B cell (primary cell): ENCODE measurements at regions not wholly inside any gene's neighbourhood (a gene's known extent, or its start where the extent isn't known, plus 50 kb on each side); places are given as distances from the start of the nearest gene placed in this dataset.

Source experiments
- ATAC-seq: fragments of 200-7000 bp; cut with Tn5 transposase; one replicate; pipeline ENCODE4 v1.10.0; 2021; ENCODE audit warnings: low read depth, mild to moderate bottlenecking, moderate number of reproducible peaks, moderate library complexity
- CTCF ChIA-PET: fragments of 350-600 bp; sonication (Branson Sonifier 250); formaldehyde crosslinking; loops from one replicate; lab custom pipeline; 2021; ENCODE audit warnings: antibody characterized with exemption, inconsistent platforms; lab: Charles Lee
- POLR2A ChIA-PET: fragments of 350-600 bp; sonication (Branson Sonifier 250); formaldehyde crosslinking; loops from one replicate; lab custom pipeline; 2021; ENCODE audit warnings: antibody characterized with exemption; lab: Charles Lee
- DNase-seq: peaks from one replicate; pipeline ENCODE4 v3.0.0; 2013
- H2AFZ ChIP-seq: 2 replicates; pipeline ENCODE4 v1.6.1; 2012; ENCODE audit warnings: mild to moderate bottlenecking, low read depth, low read length; ENCODE audit not compliant: insufficient read depth, poor library complexity, severe bottlenecking
- H3K27ac ChIP-seq, 2 donors: 1 replicate in 1 of 2; 2 replicates in 1 of 2; pipeline ENCODE4 v1.5.1; 2012 to 2013; ENCODE audit warnings: low read length in 2 of 2, mild to moderate bottlenecking in 2 of 2, moderate library complexity in 1 of 2
- H3K27me3 ChIP-seq, 4 experiments: fragments of 200-600 bp in 1 of 4; sonication (generic) in 1 of 4; replicated peaks in 1 of 4; 1 replicate in 2 of 4; 2 replicates in 2 of 4; pipeline versions ENCODE4 v1.6.1 to v1.7.0; 2013 to 2016; ENCODE audit warnings: low read length in 3 of 4, mild to moderate bottlenecking in 2 of 4, mixed read lengths in 1 of 4, moderate library complexity in 1 of 4; ENCODE audit not compliant: insufficient read depth in 4 of 4, control insufficient read depth in 3 of 4; ENCODE audit errors: control extremely low read depth in 1 of 4
- H3K36me3 ChIP-seq, 2 experiments: replicated peaks in 1 of 2; 1 replicate in 1 of 2; 2 replicates in 1 of 2; pipeline versions ENCODE4 v1.6.1 to v1.7.1; 2013; ENCODE audit warnings: low read length in 1 of 2; ENCODE audit not compliant: insufficient read depth in 2 of 2, control insufficient read depth in 1 of 2; ENCODE audit errors: control extremely low read depth in 1 of 2, extremely low read depth in 1 of 2
- H3K4me1 ChIP-seq, 2 donors: fragments of 200-600 bp in 1 of 2; sonication (generic) in 1 of 2; 1 replicate in 1 of 2; 2 replicates in 1 of 2; pipeline versions ENCODE4 v1.5.1 to v1.6.1; 2013 to 2017; ENCODE audit warnings: low read length in 2 of 2; ENCODE audit not compliant: control insufficient read depth in 2 of 2, insufficient read depth in 2 of 2
- H3K4me2 ChIP-seq: replicated peaks from 2 replicates; pipeline ENCODE3; 2012; ENCODE audit warnings: mild to moderate bottlenecking, low read depth, low read length; ENCODE audit not compliant: poor library complexity, severe bottlenecking
- H3K4me3 ChIP-seq, 5 experiments: fragments of 200-600 bp in 1 of 5; sonication (generic) in 1 of 5; 1 replicate in 3 of 5; 2 replicates in 2 of 5; pipeline versions ENCODE4 v1.5.1 to v1.7.0; 2011 to 2016; ENCODE audit warnings: low read length in 4 of 5, mild to moderate bottlenecking in 4 of 5, low read depth in 2 of 5, control low read depth in 1 of 5, moderate library complexity in 1 of 5; ENCODE audit not compliant: insufficient read depth in 1 of 5; ENCODE audit errors: control extremely low read depth in 1 of 5, extremely low read depth in 1 of 5
- H3K79me2 ChIP-seq: fragments of 200-600 bp; sonication (generic); one replicate; pipeline ENCODE4 v1.6.0; 2016; ENCODE audit warnings: low read length; ENCODE audit not compliant: control insufficient read depth, insufficient read depth
- H3K9ac ChIP-seq: fragments of 200-600 bp; sonication (generic); 2 replicates; pipeline ENCODE4 v1.6.1; 2017; ENCODE audit warnings: mild to moderate bottlenecking, low read length, moderate library complexity
- H3K9me3 ChIP-seq, 3 donors: one replicate each; pipeline versions ENCODE4 v1.6.1 to v1.7.1; 2013; ENCODE audit warnings: low read length in 2 of 3; ENCODE audit not compliant: control insufficient read depth in 2 of 3, insufficient read depth in 1 of 3; ENCODE audit errors: control extremely low read depth in 1 of 3
- H4K20me1 ChIP-seq: 2 replicates; pipeline ENCODE4 v1.6.0; 2012; ENCODE audit warnings: mild to moderate bottlenecking, low read length; ENCODE audit not compliant: insufficient read depth, control insufficient read depth, poor library complexity, severe bottlenecking
- H3K27ac Mint-ChIP-seq: one replicate; pipeline ENCODE4 v1.8.0; 2021; ENCODE audit warnings: mixed read lengths
- H3K27me3 Mint-ChIP-seq: one replicate; pipeline ENCODE4 v1.8.0; 2021; ENCODE audit warnings: mixed read lengths
- H3K4me1 Mint-ChIP-seq: one replicate; pipeline ENCODE4 v1.8.0; 2021; ENCODE audit warnings: mixed read lengths
- H3K4me3 Mint-ChIP-seq: one replicate; pipeline ENCODE4 v1.8.0; 2021; ENCODE audit warnings: mixed read lengths
- H3K9me3 Mint-ChIP-seq: one replicate; pipeline ENCODE4 v1.8.0; 2022; ENCODE audit warnings: mixed read lengths; ENCODE audit not compliant: insufficient read depth
- CTCF ChIP-seq: fragments of 200-600 bp; IDR thresholded peaks from one replicate; pipeline ENCODE4 v1.8.0; 2022; ENCODE audit warnings: antibody characterized with exemption, mild to moderate bottlenecking
- EZH2 ChIP-seq: IDR thresholded peaks from 2 replicates; pipeline ENCODE4 v1.6.1; 2012; ENCODE audit warnings: borderline replicate concordance, low read depth, mild to moderate bottlenecking, moderate library complexity, low read length; ENCODE audit not compliant: insufficient read depth, poor library complexity, severe bottlenecking
- WGBS: methylation state at CpG from one replicate; pipeline ENCODE4 v1.1.5; 2013; ENCODE audit warnings: missing lambda C conversion rate; ENCODE audit not compliant: insufficient coverage; 5-methylcytosine and 5-hydroxymethylcytosine counted together
- intact Hi-C: fragments of 100-400 bp; cut with micrococcal nuclease; formaldehyde crosslinking; loops from one replicate; pipeline ENCODE4 v1.10.0; 2022

GRCh38 chr17:69944406-69944805 lies 130.6 kb upstream of the KCNJ16 start:
- H3K9ac ChIP-seq, result no peak overlapping the region
- H3K27ac Mint-ChIP-seq, result no peak overlapping the region
- ChIA-PET POLR2A (no interaction called here), CTCF (no interaction called here)
- H3K79me2 ChIP-seq, result no peaks in the 10 kb centered on the region
- no peaks in the 10 kb centered on the region for H3K4me1 ChIP-seq
- TF ChIP-seq CTCF (no peak), EZH2 (no peak)
- H3K27ac ChIP-seq, result no peak overlapping the region
- ATAC-seq, result no peak
- 89% methylated on average over 1 of the region's 5 CpGs for WGBS
- no peak overlapping the region for H2AFZ ChIP-seq
- H3K9me3 Mint-ChIP-seq, result no peaks in the 10 kb centered on the region
- H3K4me2 ChIP-seq, result no peak overlapping the region
- intact Hi-C loops, result no loop called here
- no peaks in the 10 kb centered on the region for H3K4me1 Mint-ChIP-seq
- DNase-seq, result no peak
- H3K4me3 Mint-ChIP-seq, result no peak overlapping the region
- H3K36me3 ChIP-seq, result no peaks in the 10 kb centered on the region
- H3K4me3 ChIP-seq, result no peak overlapping the region
- no peaks in the 10 kb centered on the region for H3K9me3 ChIP-seq
- no peaks in the 10 kb centered on the region for H4K20me1 ChIP-seq
- H3K27me3 Mint-ChIP-seq, result no peaks in the 10 kb centered on the region
- no peaks in the 10 kb centered on the region for H3K27me3 ChIP-seq

- WGBS, result 94% methylated on average over 2 of the region's 3 CpGs
- Mint-ChIP-seq H3K27me3 (no peaks in the 10 kb centered on the region), H3K9me3 (no peaks in the 10 kb centered on the region), H3K4me1 (no peaks in the 10 kb centered on the region), H3K4me3 (no peak overlapping the region), H3K27ac (no peak overlapping the region)
- ATAC-seq (no peak), DNase-seq (no peak)
- CTCF ChIA-PET, result no interaction called here
- H3K4me1 ChIP-seq, result no peaks in the 10 kb centered on the region
- no peak overlapping the region for H3K27ac ChIP-seq
- H3K4me2 ChIP-seq, result no peak overlapping the region
- H3K36me3 ChIP-seq, result no peaks in the 10 kb centered on the region
- intact Hi-C loops, result no loop called here
- H3K27me3 ChIP-seq, result no peaks in the 10 kb centered on the region
- POLR2A ChIA-PET, result no interaction called here
- no peaks in the 10 kb centered on the region for H3K9me3 ChIP-seq
- H3K79me2 ChIP-seq, result no peaks in the 10 kb centered on the region
- H3K4me3 ChIP-seq, result no peak overlapping the region
- no peak overlapping the region for H2AFZ ChIP-seq
- no peak for TF ChIP-seq CTCF
- no peak for TF ChIP-seq EZH2
- no peaks in the 10 kb centered on the region for H4K20me1 ChIP-seq
- H3K9ac ChIP-seq, result no peak overlapping the region
Measured at GRCh38 chr17:69945698-69946185, 129.3 kb upstream of the KCNJ16 start.
